ENCODE measurements at regions not wholly inside any gene's neighbourhood (a gene's known extent, or its start where the extent isn't known, plus 50 kb on each side); places are given as distances from the start of the nearest gene placed in this dataset.
"Not testable (repeated sequence)": the region's sequence is repeated elsewhere in the genome, so short reads cannot be mapped to it uniquely, and the experiment has no call there.

DNA sequence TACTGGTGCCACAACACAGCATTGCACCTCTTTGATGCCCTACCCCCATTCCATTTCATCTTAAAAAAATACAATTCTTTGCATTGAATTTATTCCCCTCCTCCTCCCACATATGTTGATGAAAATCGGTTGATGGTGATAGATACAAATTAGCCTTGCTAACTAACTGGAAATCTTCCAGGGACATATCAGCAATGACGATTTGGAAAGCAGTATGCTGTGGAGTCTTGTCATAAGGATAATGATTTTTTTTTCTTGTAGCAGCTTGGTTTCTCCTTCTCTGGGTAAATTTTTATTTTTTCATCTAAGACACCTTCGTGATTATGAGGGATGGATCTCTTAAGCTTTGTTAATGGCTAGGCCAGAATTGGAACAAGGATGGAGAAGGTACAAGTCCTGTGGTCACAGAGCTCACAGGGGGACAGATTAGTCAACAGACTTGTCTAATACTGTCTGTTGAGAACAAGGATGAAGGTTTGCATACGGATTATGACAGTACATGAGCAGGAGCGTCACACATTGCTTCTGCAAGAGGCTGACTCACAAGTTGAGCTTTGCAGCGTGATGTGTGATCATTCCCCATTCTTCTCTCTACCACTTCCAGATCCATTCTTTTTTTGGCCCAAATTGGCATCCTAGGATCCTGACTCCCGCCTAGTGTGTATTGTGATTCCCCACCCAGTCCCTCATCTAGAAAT, 233.1 kb upstream of the FERMT1 start:
- no peak overlapping the region for H3K4me3 ChIP-seq (ENCODE audit: low read depth, low read length)
- DNase-seq (ENCODE audit: low read depth), result no peak
- TF ChIP-seq, protein P1, sequence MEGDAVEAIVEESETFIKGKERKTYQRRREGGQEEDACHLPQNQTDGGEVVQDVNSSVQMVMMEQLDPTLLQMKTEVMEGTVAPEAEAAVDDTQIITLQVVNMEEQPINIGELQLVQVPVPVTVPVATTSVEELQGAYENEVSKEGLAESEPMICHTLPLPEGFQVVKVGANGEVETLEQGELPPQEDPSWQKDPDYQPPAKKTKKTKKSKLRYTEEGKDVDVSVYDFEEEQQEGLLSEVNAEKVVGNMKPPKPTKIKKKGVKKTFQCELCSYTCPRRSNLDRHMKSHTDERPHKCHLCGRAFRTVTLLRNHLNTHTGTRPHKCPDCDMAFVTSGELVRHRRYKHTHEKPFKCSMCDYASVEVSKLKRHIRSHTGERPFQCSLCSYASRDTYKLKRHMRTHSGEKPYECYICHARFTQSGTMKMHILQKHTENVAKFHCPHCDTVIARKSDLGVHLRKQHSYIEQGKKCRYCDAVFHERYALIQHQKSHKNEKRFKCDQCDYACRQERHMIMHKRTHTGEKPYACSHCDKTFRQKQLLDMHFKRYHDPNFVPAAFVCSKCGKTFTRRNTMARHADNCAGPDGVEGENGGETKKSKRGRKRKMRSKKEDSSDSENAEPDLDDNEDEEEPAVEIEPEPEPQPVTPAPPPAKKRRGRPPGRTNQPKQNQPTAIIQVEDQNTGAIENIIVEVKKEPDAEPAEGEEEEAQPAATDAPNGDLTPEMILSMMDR (IDR thresholded peaks at IDR 0.05; ENCODE audit: control insufficient read depth, extremely low read depth, insufficient read depth), result no peak

GRCh38 chr20:6348908-6349307, 226.1 kb upstream of the FERMT1 start:
- no peak for DNase-seq (ENCODE audit: low read depth)
- TF ChIP-seq, protein P1 (IDR thresholded peaks at IDR 0.05; ENCODE audit: control insufficient read depth, extremely low read depth, insufficient read depth), result no peak

GRCh38 chr20:6347916-6348315, 225.1 kb upstream of the FERMT1 start:
- no peak for DNase-seq (ENCODE audit: low read depth)
- TF ChIP-seq, protein P1 (IDR thresholded peaks at IDR 0.05; ENCODE audit: control insufficient read depth, extremely low read depth, insufficient read depth), result no peak
- H3K4me3 ChIP-seq (ENCODE audit: low read depth, low read length), result no peak overlapping the region

More at GRCh38 chr20:6348908-6349307, 226.1 kb upstream of the FERMT1 start:
- H3K4me3 ChIP-seq (ENCODE audit: low read depth, low read length), result no peak overlapping the region

DNA sequence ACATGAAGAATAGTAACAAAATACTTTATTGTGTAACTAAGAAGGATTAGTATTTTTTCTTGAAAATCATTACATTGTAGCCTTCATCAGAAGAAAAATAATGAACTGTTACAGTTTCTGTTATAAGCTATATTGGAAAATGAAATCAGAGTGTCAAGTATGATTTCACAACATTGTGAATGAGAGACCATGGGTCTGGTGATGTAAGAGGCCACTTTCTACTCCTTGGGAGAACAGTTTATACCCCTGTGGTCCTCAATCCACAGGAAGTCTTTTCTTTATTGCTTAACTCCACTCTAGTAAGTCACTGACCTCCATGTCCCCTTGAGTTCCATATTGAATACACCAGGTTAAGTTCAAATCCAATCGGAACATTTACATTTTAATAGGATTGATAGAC, 218.7 kb upstream of the FERMT1 start:
- TF ChIP-seq, protein P1 (IDR thresholded peaks at IDR 0.05; ENCODE audit: control insufficient read depth, extremely low read depth, insufficient read depth), result no peak
- no peak for DNase-seq (ENCODE audit: low read depth)

DNA sequence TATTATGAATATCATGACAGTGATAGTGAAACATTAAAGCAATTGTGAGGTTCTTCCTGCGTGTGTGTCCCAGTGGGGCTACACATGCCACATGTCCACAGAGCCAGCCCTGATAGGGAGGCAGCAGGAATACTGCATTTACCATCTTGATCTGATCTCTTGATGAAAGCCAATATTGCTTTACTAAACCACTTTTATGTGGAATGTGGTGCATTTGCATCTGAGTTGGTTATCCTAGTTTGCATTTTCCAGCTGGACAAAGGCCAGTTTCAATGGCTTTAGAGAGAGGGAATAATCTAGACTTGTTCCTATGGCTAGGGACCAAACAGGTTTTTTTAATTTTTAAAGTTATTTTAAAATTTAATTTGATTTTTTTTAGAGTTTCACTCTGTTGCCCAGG, 216.3 kb upstream of the FERMT1 start:
- DNase-seq (ENCODE audit: low read depth), result no peak
- no peak overlapping the region for H3K4me3 ChIP-seq (ENCODE audit: low read depth, low read length)
- TF ChIP-seq, protein P1 (IDR thresholded peaks at IDR 0.05; ENCODE audit: control insufficient read depth, extremely low read depth, insufficient read depth), result no peak

More for the DNA sequence above, 218.7 kb upstream of the FERMT1 start:
- H3K4me3 ChIP-seq (ENCODE audit: low read depth, low read length), result no peak overlapping the region

GRCh38 chr20:6333110-6333509, 210.3 kb upstream of the FERMT1 start:
- TF ChIP-seq, protein P1 (IDR thresholded peaks at IDR 0.05; ENCODE audit: control insufficient read depth, extremely low read depth, insufficient read depth), result no peak
- H3K4me3 ChIP-seq (ENCODE audit: low read depth, low read length), result no peak overlapping the region
- DNase-seq (ENCODE audit: low read depth), result no peak

DNA sequence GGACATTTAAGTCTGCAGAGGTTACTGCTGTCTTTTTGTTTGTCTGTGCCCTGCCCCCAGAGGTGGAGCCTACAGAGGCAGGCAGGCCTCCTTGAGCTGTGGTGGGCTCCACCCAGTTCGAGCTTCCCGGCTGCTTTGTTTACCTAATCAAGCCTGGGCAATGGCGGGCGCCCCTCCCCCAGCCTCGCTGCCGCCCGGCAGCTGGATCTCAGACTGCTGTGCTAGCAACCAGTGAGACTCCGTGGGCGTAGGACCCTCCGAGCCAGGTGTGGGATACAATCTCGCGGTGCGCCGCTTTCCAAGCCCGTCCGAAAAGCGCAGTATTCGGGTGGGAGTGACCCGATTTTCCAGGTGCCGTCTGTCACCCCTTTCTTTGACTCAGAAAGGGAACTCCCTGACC, 198.4 kb upstream of the FERMT1 start:
- DNase-seq (ENCODE audit: low read depth), result not testable (repeated sequence)

More for the DNA sequence above, 198.4 kb upstream of the FERMT1 start:
- not testable (repeated sequence) for H3K4me3 ChIP-seq (ENCODE audit: low read depth, low read length)

Measured in LNCaP clone FGC (cell line).